CD4-positive, alpha-beta T cell treated with Interleukin-6 for 4 hours (primary cell): ENCODE measurements at regions not wholly inside any gene's neighbourhood (a gene's known extent, or its start where the extent isn't known, plus 50 kb on each side); places are given as distances from the start of the nearest gene placed in this dataset.

Source experiments
- DNase-seq: peaks from one replicate; pipeline ENCODE4 v3.0.0-alpha.2; 2020; ENCODE audit warnings: mixed read lengths

DNA sequence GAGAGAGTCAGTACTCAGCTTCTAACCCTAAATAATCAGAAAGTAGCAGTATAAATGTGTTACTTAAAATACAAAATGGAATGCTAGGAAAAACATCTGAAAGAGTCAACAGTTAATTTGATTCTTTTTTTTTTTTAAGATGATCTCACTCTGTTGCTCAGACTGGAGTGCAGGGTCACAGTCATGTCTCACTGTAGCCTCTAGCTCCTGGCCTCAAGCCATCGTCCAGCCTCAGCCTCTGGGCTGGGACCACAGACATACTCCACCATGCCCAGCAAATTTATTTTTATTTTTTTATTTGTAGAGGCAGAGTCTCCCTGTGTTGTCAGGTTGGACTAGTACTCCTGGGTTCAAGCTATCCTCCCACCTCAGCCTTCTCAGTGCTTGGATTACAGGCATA is 424.9 kb downstream of the IRX2 start:
- DNase-seq, result no peak

DNA sequence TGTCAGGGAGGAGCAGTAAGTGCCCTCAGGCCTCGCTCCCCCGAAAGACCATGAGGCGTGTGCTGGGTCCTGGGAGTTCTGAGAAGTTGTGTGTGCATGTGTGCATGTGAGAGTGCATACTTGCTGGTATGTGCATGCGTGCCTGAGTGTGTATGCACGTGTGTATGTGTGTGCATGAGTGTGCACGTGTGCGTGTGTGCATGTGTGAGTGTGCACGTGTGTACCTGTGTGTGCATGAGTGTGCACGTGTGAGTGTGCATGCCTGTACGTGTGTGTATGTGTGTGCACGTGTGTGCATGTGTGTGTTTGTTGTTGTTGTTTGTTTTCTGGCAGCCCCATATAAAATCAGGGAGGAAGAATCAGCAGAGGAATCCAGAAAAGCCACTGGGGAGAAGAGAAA is 426.7 kb downstream of the IRX2 start:
- no peak for DNase-seq

DNA sequence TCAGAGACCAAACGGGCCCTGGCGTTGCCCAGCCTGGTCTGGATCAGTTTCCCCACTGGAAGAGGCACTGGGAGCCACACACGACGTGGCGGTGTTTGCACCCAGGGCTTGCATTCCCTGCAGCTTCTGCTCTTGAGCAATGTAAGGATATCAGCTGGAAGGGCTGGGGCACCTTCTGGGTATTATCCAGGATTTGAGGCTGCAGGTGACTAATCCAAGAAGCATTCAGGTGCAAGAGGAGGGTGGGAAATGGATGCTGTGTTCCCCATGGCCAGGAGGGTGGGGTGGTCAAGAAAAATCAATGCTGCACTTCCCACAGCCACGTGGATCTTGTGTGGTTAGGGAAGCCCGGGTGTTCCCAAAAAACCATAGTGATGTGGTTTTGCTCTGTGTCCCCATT is 430.9 kb downstream of the IRX2 start:
- no peak for DNase-seq

DNA sequence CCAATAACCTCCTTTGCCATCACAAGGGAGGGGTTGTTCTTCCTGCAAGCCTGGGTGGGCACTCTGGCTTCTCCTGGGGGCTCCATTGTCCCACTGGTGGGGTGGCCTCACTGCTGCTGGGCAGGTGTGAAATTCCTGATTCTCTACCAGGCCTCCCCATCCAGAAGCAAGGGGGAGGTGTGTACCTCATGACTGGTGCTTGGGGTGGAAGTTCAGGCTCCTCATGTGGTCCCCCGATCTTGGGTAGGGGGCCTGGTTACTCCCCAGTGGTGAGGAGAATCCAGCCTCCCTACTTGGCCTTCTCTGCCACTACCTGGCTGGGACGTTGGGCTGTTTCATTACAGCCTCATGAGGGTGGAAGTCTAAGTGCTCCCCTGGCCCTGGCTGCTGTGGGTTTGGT is 433.9 kb downstream of the IRX2 start:
- no peak for DNase-seq

DNA sequence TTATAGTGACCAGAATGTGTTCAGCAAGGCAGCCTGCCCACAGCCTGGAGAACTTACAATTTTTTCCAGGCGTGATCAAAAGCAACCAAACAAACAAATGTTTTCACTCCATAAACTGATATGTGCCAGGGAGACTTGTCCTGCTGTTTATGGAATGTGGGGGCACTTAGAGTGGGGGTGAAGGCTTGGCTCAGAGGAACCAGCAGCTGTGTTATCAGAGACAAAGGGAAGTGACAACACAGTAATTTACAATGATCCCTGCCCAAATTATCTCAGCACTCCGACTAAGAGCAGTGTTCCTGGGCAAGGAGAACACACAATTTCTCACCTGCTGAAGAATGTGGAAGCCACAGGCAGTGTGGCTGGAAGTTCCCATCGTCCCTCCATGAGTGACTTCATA is 429.1 kb upstream of the IRX4 start:
- no peak for DNase-seq

DNA sequence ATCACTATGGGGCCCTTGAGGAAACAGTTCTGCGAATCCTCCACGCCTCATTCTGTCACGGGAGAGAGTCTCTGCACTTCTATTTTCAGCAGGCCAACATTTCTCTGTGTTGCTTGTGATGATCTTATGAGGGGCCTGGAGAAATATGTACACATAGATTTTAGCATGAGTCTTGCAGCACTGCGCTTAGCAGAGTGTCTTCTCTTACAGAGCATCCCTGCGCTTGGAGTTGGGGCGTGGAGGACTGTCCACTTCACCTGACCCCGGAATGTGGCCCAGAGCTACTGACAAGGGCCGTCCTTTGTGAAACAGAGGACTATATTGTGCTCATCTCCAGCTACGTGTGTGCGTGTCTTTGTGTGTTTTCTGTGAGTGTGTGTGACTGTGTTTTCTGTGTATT is 428.2 kb upstream of the IRX4 start:
- DNase-seq, result no peak

DNA sequence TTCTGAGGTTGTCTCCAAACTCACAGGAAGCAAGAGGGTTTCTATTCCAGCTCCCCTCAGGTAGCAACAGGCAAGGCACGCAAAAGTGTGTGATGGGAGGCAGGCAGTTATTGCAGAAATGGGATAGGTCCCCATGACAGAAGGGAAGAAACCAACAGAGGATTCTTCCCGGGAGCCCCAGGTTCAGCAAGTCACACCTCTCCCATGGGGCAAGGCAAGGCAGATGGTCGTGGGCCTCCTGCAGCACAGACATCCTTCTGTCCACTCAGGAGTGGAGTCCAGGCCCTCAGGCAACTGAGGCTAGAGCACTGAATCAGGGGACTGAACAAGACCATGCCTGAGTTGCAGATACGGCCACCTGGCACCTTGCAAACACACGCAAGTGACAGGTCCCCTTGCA is 424.9 kb upstream of the IRX4 start:
- no peak for DNase-seq

DNA sequence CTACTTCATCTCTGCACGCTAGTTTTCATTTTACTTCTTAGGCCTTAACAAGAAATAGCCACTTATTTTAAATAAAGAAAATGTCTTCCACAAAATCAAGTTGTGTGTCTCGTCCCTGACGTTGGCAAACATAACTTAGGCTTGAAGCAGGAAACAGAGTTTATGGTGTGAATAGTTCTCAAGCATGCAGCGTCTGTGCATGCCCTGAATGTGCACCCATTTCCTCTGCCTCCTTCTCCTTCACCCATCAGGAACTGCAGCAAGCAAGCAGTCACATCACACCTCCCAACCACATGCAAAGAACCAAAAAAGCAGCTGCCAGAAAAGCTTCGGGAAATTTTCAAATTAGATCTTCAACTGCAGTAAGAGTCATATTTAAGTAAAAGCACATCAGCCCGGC is 424.0 kb upstream of the IRX4 start:
- no peak for DNase-seq

DNA sequence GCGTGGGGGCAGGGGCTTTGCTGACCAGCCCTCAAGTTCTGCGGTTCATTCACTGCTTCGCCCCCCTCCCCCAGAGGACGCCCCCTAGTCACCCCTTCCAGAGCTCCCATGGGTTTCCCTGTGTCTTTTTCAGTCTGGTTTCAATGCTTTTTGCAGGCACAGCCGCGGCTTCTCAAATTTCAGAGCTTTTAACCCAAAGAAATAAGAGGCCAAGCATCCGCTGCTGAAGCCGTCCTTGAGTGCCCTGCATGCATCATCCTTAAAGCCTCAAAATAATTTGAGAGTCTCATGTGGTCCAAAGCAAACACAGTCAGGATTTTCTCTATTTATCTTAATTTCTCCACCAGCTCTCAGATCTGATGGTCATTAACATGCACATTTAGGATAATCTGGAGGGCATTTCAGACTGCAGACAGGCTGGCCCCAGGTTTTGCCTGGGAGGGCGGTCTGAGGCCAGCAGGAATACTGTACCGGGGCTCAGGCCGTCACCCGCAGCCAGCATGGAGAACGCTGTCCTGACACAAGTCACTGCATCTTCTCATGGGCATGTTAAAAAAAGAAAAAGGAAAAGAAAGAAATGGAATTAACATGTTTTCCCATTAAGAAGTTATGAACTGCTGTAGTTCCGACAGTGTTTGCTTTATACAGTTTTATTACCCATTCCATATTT is 420.8 kb upstream of the IRX4 start:
- no peak for DNase-seq

DNA sequence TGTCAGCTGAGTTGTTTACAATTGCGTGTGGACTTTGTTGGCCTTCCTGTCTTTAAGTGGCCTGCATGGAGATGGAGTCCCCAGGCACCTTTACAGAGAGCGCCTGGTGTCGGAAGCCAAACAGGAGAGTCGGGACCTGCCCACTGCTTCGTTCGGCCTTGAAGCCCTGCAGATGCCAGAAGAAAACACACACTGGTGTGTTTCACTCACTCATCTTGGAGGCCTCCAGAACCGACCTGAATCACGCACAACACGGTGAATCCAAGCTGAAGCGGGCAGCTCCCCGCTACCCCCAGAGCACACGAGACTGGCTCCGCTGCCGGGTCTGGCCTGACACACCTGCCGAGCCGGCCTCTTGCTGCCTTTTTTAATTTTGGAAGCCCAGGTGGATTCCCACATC is 419.4 kb upstream of the IRX4 start:
- DNase-seq, result no peak

DNA sequence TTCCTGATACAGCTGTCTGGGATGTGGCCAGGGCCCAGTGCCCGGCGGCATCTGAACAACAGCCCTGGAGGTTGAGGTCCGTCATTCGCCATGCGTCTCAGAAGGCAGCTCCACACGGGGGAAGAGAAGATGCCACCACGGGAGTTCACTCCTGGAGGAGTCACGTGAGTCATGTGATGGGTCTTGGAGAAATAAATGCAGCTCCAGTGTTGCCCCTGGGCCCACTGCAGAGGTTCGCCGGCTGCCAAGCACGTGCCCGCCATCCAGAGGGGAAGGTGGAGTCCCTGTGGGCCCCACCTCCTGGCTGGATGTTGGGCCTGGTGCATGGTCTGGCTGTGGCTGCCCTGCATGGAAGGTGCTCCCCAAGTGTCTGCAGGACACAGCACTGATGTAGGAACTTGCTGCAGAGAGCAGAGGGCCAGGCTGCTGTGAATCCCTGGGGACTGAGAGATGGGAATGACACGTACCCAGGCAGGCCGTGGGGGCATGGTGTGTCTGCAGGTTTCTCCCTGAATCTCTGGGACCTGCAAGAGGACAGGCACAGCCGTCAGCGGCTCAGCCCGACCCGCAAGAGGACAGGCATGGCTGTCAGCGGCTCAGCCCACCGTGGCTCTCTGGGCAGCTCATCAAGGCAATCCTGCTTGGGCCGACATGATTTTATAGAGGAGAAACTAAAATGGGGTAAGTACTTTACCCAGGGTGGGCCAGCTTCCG is 418.3 kb upstream of the IRX4 start:
- no peak for DNase-seq

DNA sequence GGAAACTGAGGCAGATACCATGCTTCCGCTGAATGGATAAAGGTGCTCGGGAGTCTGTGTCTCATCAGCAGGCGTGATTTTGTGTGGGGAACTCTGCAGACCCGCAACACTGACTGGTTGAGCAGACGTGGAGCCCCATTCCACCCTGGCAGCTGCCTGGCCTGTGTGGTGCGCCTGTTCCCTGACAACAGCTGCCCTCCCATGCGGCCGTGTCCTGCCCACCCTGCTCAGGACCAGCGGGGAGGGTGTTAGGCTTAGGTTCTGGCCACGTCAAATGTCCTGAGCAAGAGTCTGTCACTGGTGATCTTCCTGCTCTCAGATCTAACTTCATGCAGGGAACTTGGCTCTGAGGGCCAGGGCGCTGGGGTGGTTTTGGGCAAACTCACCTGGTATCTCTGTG is 417.7 kb upstream of the IRX4 start:
- DNase-seq, result no peak

DNA sequence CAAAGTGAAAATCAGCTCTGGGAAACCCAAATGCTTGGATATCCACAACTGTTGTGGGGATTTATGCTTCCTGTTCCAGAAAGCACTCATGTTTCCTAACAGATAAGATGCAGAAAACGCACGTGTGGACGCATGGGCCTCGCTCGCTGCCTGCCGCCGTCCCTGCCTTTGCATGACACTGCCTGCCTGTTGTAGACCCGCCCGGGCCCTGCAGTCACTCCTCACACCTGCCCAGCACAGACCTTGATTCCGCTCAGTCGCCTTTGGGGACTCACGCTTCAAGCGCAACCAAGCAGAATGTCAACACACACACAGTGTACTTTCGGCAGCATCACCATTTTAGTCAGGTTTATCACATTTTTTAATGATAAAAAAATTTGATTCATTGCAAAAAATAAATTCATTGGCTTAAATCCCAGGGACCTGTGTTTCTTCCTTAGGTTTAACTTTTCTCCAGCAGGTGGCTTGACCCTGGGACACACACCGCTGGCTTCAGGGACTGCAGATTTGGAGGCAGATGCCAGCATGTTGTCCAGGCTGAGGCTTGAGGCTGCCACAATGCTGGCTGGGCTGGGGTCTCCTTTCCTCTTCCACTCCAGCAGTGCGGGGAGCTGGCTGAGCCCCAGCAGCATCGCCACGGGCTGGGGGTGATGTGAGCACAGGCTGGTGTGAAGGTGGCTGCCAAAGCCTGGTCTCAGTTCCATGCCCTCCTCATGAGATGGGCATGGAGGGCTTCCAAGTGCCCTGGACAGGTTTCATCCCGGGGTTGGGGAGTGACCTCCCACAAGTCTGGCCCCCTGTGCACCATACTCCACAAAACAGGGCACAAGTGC is 416.9 kb upstream of the IRX4 start:
- no peak for DNase-seq

DNA sequence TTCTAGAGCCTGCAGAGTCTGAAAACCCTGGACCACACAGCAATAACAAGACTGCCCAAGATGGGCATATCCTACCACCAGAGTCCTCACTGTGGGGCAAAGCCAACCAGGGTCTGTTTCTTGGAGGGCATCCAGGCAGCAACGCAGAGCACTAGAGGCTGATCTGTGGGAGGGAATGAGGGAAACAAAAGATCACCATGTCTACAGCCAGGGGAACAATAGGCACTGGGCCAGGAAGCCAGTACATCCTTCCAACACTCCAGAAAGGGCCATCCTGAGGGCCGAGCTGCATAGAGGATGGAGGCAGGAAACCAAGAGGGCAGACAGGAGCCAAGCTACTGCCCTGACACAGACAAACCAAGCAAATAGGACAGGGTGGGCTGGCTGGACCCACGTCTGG is 416.1 kb upstream of the IRX4 start:
- no peak for DNase-seq

DNA sequence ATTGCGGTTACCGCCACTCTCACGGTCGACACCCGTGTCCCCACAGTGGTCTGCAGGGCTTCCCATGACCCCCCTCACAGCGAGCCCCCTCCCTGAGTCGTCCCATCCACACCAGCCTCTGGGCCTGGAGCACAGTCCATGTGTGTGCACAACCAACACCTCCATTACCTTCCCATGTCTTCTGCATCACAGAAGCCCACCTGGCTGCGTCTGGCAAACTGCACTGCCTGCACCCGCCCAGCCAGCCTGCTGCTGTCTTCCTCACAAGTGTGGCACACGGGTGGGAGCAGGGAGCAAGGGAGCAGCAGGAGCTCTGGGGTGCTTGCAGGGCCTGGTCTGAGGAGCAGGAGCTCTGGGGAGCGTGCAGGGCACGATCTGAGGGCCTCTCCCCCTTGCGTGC is 415.3 kb upstream of the IRX4 start:
- no peak for DNase-seq

DNA sequence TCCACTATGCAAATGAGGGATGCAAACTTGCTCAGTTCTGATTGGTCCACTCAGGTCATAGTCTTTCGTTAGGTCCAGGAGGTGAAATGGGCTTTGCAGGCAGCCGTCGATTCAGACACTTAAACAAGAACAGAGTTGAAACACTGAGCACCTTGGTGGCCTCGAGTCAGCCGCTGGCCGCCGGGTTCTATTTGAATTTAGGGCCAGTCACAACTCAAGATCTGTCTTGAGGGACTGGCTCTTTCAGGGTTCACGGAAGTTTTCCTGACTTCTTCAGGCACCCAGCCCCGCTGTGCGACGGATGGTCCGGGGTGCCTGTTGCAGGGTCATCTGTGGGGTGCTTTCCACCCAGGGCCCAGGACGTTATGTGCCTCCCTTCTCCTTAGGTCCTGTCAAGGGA is 412.8 kb upstream of the IRX4 start:
- no peak for DNase-seq

DNA sequence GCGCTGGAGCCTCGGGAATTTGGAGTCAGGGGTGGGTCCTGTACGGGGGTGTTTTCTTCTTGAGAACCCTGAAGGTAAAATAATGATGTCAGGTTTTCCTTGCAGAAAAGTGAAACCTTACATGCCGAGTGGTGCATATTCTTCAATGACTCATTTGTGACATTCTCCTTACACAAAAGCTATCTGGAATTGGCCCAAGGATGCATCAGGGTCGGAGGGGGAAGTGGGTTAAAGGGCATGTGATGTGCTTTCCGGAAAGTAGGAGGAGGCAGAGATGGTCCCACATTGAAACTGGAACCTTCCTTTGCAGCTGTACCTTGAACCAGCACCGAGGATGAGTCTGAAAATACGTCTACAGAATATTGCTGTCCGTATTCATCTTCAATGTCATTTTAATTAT is 411.2 kb upstream of the IRX4 start:
- no peak for DNase-seq

DNA sequence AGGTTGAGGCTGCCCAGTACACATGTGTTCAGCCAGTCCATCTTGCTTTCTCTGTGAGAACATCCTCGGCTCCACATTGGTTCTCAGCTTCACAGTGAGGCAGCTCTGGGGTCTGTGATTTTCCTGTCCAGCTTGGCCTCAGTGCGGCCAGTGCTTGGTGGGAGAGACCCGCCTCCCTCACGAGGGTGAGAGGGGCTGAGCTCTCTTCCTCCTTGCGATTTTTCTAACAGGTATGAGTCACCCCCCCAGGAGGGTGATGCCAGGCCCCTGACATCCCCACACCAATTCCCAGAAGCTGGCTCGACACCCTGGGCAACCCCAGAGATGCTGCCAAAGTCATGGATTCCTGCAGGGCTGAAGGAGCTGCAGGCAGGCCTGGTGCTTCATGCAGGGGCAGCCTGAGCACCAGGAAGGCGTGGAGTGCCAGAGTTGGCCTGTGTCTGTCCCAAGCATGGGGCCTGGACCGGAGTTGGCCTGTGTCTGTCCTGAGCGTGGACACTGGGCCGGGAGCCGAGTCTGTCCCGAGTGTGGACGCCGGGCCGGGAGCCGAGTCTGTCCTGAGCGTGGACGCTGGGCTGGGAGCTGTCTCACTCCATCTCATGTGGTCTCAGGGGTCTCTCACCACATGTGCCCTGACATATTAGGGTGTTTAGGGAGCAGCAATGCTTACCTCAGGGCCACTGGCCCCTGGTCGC is 408.6 kb upstream of the IRX4 start:
- no peak for DNase-seq

DNA sequence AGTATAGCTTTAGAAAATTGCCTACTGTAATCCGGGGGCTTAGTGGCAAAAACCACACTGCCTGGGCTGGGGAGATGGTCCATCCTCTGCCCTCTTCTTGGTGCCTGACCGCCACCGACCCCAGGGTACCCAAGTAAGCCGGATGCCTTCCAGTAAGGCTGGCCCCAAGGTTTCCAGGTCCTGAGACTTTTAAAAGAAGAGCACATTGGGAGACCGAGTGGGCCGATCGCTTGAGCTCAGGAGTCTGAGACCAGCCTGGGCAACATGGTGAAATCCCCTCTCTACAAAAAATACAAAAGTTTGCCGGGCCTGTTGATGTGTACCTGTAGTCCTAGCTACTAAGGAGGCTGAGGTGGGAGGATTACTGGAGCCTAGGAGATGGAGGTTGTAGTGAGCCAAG is 406.7 kb upstream of the IRX4 start:
- no peak for DNase-seq

DNA sequence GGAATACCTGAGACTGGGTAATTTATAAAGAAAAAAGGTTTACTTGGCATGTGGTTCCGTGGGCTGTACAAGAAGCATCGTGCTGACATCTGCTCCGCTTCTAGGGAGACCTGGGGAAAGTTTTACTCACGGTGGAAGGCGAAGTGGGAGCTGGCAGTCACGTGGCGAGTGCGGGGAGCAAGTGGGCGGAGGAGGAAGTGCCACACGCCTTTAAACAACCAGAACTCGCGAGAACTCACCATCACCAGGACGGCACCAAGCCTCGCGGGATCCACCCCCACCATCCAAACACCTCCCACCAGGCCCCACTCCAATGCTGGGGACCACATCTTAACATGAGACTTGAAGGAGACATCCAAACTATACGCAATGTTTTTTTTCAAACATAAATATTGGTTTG is 406.2 kb upstream of the IRX4 start:
- DNase-seq, result no peak

DNA sequence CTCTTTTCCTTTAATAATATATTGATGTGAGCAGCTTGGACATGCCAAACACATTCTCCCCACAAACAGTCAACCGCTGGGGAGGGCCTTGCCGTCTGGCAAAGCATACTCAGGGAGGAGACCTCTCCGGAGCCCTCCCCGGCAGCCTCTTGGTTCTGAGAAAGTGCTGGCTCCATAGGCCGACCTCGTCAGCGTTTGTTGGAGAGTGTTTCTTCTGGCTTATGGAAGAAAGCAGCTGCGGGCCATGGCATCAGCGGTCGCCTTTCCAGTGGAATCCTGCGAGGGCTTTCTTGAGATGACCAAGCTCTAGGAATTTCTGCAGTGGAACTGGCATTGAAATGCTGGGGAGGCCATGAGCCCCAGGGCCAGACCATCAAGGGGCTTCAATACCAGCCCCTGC is 405.7 kb upstream of the IRX4 start:
- no peak for DNase-seq

DNA sequence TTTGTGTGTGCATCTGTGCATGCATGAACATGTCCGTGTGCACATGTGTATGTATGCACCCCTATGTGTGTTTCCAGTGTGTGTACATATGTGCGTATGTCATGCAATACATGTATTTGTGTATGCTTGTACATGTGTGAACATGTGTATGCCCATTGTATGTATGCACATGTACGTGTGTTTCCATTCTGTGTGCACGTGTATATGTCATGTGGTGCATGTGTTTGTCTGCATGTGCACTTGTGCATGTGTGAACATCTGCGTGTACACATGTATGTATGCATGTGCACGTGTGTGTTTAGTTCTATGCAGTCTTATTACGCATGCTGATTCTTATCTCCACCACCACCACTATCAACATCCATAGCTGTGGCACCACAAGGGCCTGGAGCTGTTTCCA is 403.5 kb upstream of the IRX4 start:
- DNase-seq, result no peak

DNA sequence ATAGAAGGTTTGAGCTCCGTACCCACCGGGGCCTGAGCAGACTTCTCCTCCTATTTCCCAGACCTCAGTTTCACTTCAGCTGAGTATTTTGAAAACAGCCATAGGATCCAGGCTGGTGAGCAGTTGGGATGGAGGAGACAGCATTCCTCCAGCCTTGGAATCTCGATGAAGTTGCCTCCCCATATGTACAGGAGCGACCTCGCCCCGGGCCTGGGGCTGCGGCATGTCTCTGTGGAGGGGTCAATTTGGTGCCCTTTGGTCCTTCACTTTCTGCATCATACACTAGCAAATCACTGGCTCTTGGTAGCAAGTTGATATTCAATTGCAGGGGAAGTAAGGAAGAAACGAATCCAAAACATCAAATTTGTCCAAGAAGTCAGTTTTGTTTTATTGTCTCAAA is 402.0 kb upstream of the IRX4 start:
- DNase-seq, result no peak
